ENCODE measurements at regions not wholly inside any gene's neighbourhood (a gene's known extent, or its start where the extent isn't known, plus 50 kb on each side); places are given as distances from the start of the nearest gene placed in this dataset.

DNA sequence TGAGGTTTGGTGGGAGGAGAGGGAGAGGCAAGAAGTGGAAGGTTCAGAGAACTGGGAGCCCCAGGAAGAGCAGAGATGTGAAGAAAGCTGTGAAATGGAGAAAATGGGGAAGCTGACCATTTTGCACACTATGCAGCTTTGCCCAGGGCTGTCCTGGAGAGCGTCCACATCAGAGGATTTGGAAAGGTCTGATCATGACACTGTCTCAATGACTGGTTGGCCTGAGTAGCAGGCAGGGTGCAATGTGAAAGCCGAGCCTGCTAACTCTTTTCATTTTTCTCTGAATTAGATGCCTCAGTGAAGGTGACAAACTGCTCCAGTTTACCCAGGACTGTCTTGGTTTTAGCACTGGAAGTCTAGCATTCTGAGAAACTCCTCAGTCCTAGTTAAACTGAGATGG is 330.1 kb upstream of the RPS6KA3 start:
- H3K4me1 ChIP-seq (ENCODE audit: insufficient read depth, low read length, poor library complexity, severe bottlenecking), result no peaks in the 10 kb centered on the region
- H3K27me3 ChIP-seq (ENCODE audit: insufficient read depth, low read length, poor library complexity, severe bottlenecking), result no peaks in the 10 kb centered on the region
- H3K9me3 ChIP-seq (ENCODE audit: insufficient read depth, low read depth, low read length), result no peaks in the 10 kb centered on the region
- no peaks in the 10 kb centered on the region for H3K79me2 ChIP-seq (ENCODE audit: insufficient read depth, low read length)
- no peak overlapping the region for H2AFZ ChIP-seq (ENCODE audit: low read length)
- no peak overlapping the region for H3K4me3 ChIP-seq (ENCODE audit: low read length, poor library complexity, severe bottlenecking)
- H3F3A ChIP-seq (ENCODE audit: low read depth), result no peaks in the 10 kb centered on the region
- H3K9me2 ChIP-seq (replicated peaks; ENCODE audit: low read depth, low read length), result no peaks in the 10 kb centered on the region
- H3K4me2 ChIP-seq (ENCODE audit: low read depth, low read length, poor library complexity, severe bottlenecking), result no peak overlapping the region
- H4K20me1 ChIP-seq (ENCODE audit: insufficient read depth, low read length, poor library complexity, severe bottlenecking), result no peaks in the 10 kb centered on the region
- TF ChIP-seq EZH2phosphoT487 (IDR thresholded peaks at IDR 0.05; ENCODE audit: borderline replicate concordance) (no peak), CTCF (conservative IDR thresholded peaks at IDR 0.05; ENCODE audit: low read length) (no peak)
- H3K36me3 ChIP-seq (ENCODE audit: insufficient read depth, low read length), result no peaks in the 10 kb centered on the region
- no peak overlapping the region for H3K9ac ChIP-seq (ENCODE audit: low read depth, low read length, poor library complexity, severe bottlenecking)

DNA sequence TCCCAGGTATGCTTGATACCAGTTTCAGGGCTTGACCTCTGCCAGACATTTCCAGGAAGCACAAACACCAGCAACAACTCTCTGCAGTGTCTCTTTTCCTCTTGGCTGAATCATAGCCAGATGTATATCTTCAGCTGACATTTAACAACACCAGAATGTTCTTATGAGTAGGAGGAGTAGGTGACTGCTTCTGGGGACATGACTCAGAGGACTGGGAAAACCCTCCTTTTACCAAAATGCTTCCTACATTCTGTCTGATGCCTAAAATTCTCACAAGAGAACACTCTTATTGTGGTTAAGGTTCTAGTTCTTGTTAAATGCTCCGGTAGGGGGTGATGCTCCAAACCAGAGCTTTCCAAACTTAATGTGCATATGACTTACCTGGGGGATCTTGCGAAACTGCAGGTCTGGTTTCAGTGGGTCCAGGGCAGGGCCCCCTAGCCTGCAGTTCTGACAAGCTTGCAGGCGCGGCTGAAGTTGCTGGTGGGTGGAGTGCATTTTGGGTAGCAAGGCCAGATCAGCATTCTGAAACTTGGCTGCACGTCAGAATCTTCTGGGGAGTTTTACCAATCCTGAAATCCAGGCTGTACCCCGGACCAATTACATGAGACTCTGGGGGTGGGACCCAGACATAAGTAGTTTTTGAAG is 329.3 kb upstream of the RPS6KA3 start:
- Histone ChIP-seq H3K9ac (ENCODE audit: low read depth, low read length, poor library complexity, severe bottlenecking) (no peak overlapping the region), H3K4me2 (ENCODE audit: low read depth, low read length, poor library complexity, severe bottlenecking) (no peak overlapping the region), H3K4me3 (ENCODE audit: low read length, poor library complexity, severe bottlenecking) (no peak overlapping the region), H3K79me2 (ENCODE audit: insufficient read depth, low read length) (no peaks in the 10 kb centered on the region), H2AFZ (ENCODE audit: low read length) (no peak overlapping the region), H3K36me3 (ENCODE audit: insufficient read depth, low read length) (no peaks in the 10 kb centered on the region), H3K27me3 (ENCODE audit: insufficient read depth, low read length, poor library complexity, severe bottlenecking) (no peaks in the 10 kb centered on the region), H3K9me3 (ENCODE audit: insufficient read depth, low read depth, low read length) (no peaks in the 10 kb centered on the region), H3F3A (ENCODE audit: low read depth) (no peaks in the 10 kb centered on the region), H3K9me2 (replicated peaks; ENCODE audit: low read depth, low read length) (no peaks in the 10 kb centered on the region), H4K20me1 (ENCODE audit: insufficient read depth, low read length, poor library complexity, severe bottlenecking) (no peaks in the 10 kb centered on the region), H3K4me1 (ENCODE audit: insufficient read depth, low read length, poor library complexity, severe bottlenecking) (no peaks in the 10 kb centered on the region)
- no peak for TF ChIP-seq CTCF (conservative IDR thresholded peaks at IDR 0.05; ENCODE audit: low read length)
- TF ChIP-seq EZH2phosphoT487 (IDR thresholded peaks at IDR 0.05; ENCODE audit: borderline replicate concordance), result no peak

- H3K27me3 ChIP-seq (ENCODE audit: insufficient read depth, low read length, poor library complexity, severe bottlenecking), result no peaks in the 10 kb centered on the region
- TF ChIP-seq CTCF (conservative IDR thresholded peaks at IDR 0.05; ENCODE audit: low read length) (no peak), EZH2phosphoT487 (IDR thresholded peaks at IDR 0.05; ENCODE audit: borderline replicate concordance) (no peak)
- H3K9ac ChIP-seq (ENCODE audit: low read depth, low read length, poor library complexity, severe bottlenecking), result no peak overlapping the region
Observed at GRCh38 chrX:20594985-20595384, 328.3 kb upstream of the RPS6KA3 start.

More at GRCh38 chrX:20594985-20595384, 328.3 kb upstream of the RPS6KA3 start:
- H3K9me3 ChIP-seq (ENCODE audit: insufficient read depth, low read depth, low read length), result no peaks in the 10 kb centered on the region
- H2AFZ ChIP-seq (ENCODE audit: low read length), result no peak overlapping the region
- H3K36me3 ChIP-seq (ENCODE audit: insufficient read depth, low read length), result no peaks in the 10 kb centered on the region
- no peak overlapping the region for H3K4me2 ChIP-seq (ENCODE audit: low read depth, low read length, poor library complexity, severe bottlenecking)
- H4K20me1 ChIP-seq (ENCODE audit: insufficient read depth, low read length, poor library complexity, severe bottlenecking), result no peaks in the 10 kb centered on the region
- H3K4me1 ChIP-seq (ENCODE audit: insufficient read depth, low read length, poor library complexity, severe bottlenecking), result no peaks in the 10 kb centered on the region
- H3F3A ChIP-seq (ENCODE audit: low read depth), result no peaks in the 10 kb centered on the region
- H3K79me2 ChIP-seq (ENCODE audit: insufficient read depth, low read length), result no peaks in the 10 kb centered on the region
- H3K4me3 ChIP-seq (ENCODE audit: low read length, poor library complexity, severe bottlenecking), result no peak overlapping the region
- H3K9me2 ChIP-seq (replicated peaks; ENCODE audit: low read depth, low read length), result no peaks in the 10 kb centered on the region
